ENCODE measurements at regions not wholly inside any gene's neighbourhood (a gene's known extent, or its start where the extent isn't known, plus 50 kb on each side); places are given as distances from the start of the nearest gene placed in this dataset.

DNA sequence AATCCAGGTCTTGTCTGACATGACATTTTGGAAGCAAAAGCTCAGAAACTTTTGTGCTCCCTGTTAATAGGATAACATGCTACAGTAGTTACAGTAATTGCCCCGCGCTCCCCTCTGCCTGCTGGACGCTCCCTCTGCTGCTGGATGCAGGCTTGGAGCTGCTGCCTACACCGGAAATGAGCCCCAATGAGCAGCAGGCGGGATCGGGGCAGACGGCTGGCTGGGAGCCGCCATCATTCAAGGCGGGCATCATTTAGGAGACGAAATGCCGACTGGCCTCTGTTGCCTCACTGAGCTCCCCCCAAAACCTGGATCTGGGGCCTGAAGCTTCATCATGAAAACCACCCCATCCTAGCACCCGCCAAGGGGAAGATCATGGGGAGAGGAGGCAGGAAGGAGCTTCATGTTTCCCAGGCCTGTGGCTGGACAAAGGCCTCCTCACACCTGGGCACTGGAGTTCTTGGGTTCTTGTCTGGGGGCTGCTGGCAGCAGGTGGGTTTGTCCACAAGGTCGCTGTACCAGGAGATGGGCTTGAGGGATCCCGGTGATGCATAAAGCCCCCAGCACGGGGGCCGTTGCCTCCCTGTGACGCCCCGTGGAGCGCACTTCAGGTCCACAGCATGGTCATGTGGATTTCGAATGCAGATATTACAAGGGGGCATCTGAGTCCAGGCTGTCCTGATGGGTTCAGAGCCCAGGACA lies 664.3 kb downstream of the BRD1 start:
- TF ChIP-seq ZFP41 (tag by site-specific recombination; IDR thresholded peaks at IDR 0.05; ENCODE audit: borderline replicate concordance) (no peak), KLF7 (tag by site-specific recombination; IDR thresholded peaks at IDR 0.05; ENCODE audit: borderline replicate concordance) (no peak), YY1 (tag by site-specific recombination; IDR thresholded peaks at IDR 0.05) (no peak), ZNF114 (tag by site-specific recombination; IDR thresholded peaks at IDR 0.05) (no peak), ZBTB8A (tag by site-specific recombination; IDR thresholded peaks at IDR 0.05) (no peak), BCL11A (tag by site-specific recombination; IDR thresholded peaks at IDR 0.05; ENCODE audit: low read depth) (no peak)
- TF ChIP-seq, protein P1, sequence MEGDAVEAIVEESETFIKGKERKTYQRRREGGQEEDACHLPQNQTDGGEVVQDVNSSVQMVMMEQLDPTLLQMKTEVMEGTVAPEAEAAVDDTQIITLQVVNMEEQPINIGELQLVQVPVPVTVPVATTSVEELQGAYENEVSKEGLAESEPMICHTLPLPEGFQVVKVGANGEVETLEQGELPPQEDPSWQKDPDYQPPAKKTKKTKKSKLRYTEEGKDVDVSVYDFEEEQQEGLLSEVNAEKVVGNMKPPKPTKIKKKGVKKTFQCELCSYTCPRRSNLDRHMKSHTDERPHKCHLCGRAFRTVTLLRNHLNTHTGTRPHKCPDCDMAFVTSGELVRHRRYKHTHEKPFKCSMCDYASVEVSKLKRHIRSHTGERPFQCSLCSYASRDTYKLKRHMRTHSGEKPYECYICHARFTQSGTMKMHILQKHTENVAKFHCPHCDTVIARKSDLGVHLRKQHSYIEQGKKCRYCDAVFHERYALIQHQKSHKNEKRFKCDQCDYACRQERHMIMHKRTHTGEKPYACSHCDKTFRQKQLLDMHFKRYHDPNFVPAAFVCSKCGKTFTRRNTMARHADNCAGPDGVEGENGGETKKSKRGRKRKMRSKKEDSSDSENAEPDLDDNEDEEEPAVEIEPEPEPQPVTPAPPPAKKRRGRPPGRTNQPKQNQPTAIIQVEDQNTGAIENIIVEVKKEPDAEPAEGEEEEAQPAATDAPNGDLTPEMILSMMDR (tag by site-specific recombination; IDR thresholded peaks at IDR 0.05): no peak
- TF ChIP-seq, protein P2, sequence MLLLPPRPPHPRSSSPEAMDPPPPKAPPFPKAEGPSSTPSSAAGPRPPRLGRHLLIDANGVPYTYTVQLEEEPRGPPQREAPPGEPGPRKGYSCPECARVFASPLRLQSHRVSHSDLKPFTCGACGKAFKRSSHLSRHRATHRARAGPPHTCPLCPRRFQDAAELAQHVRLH (tag by site-specific recombination; IDR thresholded peaks at IDR 0.05): no peak
- TF ChIP-seq, protein P3, sequence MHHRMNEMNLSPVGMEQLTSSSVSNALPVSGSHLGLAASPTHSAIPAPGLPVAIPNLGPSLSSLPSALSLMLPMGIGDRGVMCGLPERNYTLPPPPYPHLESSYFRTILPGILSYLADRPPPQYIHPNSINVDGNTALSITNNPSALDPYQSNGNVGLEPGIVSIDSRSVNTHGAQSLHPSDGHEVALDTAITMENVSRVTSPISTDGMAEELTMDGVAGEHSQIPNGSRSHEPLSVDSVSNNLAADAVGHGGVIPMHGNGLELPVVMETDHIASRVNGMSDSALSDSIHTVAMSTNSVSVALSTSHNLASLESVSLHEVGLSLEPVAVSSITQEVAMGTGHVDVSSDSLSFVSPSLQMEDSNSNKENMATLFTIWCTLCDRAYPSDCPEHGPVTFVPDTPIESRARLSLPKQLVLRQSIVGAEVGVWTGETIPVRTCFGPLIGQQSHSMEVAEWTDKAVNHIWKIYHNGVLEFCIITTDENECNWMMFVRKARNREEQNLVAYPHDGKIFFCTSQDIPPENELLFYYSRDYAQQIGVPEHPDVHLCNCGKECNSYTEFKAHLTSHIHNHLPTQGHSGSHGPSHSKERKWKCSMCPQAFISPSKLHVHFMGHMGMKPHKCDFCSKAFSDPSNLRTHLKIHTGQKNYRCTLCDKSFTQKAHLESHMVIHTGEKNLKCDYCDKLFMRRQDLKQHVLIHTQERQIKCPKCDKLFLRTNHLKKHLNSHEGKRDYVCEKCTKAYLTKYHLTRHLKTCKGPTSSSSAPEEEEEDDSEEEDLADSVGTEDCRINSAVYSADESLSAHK (tag by site-specific recombination; IDR thresholded peaks at IDR 0.05): no peak
- TF ChIP-seq, protein P4, sequence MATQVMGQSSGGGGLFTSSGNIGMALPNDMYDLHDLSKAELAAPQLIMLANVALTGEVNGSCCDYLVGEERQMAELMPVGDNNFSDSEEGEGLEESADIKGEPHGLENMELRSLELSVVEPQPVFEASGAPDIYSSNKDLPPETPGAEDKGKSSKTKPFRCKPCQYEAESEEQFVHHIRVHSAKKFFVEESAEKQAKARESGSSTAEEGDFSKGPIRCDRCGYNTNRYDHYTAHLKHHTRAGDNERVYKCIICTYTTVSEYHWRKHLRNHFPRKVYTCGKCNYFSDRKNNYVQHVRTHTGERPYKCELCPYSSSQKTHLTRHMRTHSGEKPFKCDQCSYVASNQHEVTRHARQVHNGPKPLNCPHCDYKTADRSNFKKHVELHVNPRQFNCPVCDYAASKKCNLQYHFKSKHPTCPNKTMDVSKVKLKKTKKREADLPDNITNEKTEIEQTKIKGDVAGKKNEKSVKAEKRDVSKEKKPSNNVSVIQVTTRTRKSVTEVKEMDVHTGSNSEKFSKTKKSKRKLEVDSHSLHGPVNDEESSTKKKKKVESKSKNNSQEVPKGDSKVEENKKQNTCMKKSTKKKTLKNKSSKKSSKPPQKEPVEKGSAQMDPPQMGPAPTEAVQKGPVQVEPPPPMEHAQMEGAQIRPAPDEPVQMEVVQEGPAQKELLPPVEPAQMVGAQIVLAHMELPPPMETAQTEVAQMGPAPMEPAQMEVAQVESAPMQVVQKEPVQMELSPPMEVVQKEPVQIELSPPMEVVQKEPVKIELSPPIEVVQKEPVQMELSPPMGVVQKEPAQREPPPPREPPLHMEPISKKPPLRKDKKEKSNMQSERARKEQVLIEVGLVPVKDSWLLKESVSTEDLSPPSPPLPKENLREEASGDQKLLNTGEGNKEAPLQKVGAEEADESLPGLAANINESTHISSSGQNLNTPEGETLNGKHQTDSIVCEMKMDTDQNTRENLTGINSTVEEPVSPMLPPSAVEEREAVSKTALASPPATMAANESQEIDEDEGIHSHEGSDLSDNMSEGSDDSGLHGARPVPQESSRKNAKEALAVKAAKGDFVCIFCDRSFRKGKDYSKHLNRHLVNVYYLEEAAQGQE (tag by site-specific recombination; IDR thresholded peaks at IDR 0.05): no peak
- TF ChIP-seq, protein P5, sequence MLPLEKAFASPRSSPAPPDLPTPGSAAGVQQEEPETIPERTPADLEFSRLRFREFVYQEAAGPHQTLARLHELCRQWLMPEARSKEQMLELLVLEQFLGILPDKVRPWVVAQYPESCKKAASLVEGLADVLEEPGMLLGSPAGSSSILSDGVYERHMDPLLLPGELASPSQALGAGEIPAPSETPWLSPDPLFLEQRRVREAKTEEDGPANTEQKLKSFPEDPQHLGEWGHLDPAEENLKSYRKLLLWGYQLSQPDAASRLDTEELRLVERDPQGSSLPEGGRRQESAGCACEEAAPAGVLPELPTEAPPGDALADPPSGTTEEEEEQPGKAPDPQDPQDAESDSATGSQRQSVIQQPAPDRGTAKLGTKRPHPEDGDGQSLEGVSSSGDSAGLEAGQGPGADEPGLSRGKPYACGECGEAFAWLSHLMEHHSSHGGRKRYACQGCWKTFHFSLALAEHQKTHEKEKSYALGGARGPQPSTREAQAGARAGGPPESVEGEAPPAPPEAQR (tag by site-specific recombination; IDR thresholded peaks at IDR 0.05): no peak
